OCI-LY7 (cell line): ENCODE measurements at regions not wholly inside any gene's neighbourhood (a gene's known extent, or its start where the extent isn't known, plus 50 kb on each side); places are given as distances from the start of the nearest gene placed in this dataset.

Source experiments
- EZH2phosphoT487 ChIP-seq: fragments of 200-600 bp; sonication (generic); IDR thresholded peaks from 2 replicates; pipeline ENCODE4 v1.6.1; 2018; ENCODE audit warnings: low read depth, borderline replicate concordance, mild to moderate bottlenecking, mixed run types, antibody characterized with exemption, low read length, moderate library complexity, mixed read lengths
- TF ChIP-seq, protein P1 (sequence below): fragments of 200-600 bp; sonication (generic); conservative IDR thresholded peaks from 2 replicates; pipeline ENCODE4 v1.5.1; 2014; ENCODE audit warnings: mild to moderate bottlenecking, antibody characterized with exemption, low read length, moderate library complexity, mixed read lengths

GRCh38 chr2:180577567-180577966 lies 402.8 kb upstream of the UBE2E3 start:
- TF ChIP-seq, protein P1, sequence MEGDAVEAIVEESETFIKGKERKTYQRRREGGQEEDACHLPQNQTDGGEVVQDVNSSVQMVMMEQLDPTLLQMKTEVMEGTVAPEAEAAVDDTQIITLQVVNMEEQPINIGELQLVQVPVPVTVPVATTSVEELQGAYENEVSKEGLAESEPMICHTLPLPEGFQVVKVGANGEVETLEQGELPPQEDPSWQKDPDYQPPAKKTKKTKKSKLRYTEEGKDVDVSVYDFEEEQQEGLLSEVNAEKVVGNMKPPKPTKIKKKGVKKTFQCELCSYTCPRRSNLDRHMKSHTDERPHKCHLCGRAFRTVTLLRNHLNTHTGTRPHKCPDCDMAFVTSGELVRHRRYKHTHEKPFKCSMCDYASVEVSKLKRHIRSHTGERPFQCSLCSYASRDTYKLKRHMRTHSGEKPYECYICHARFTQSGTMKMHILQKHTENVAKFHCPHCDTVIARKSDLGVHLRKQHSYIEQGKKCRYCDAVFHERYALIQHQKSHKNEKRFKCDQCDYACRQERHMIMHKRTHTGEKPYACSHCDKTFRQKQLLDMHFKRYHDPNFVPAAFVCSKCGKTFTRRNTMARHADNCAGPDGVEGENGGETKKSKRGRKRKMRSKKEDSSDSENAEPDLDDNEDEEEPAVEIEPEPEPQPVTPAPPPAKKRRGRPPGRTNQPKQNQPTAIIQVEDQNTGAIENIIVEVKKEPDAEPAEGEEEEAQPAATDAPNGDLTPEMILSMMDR, result no peak
- TF ChIP-seq EZH2phosphoT487, result no peak
